Astrocyte (in vitro differentiated cells and primary cell): ENCODE measurements at regions not wholly inside any gene's neighbourhood (a gene's known extent, or its start where the extent isn't known, plus 50 kb on each side); places are given as distances from the start of the nearest gene placed in this dataset.

Experiments
- EZH2 ChIP-seq: IDR thresholded peaks from 2 replicates; pipeline ENCODE4 v1.6.1; 2012; ENCODE audit warnings: mild to moderate bottlenecking, low read length, inconsistent platforms; ENCODE audit not compliant: insufficient read depth
- TF ChIP-seq, protein P1 (sequence below): IDR thresholded peaks from 2 replicates; pipeline ENCODE4 v1.5.1; 2011; ENCODE audit warnings: low read depth, mild to moderate bottlenecking, inconsistent platforms, low read length, moderate library complexity; ENCODE audit not compliant: insufficient read depth

DNA sequence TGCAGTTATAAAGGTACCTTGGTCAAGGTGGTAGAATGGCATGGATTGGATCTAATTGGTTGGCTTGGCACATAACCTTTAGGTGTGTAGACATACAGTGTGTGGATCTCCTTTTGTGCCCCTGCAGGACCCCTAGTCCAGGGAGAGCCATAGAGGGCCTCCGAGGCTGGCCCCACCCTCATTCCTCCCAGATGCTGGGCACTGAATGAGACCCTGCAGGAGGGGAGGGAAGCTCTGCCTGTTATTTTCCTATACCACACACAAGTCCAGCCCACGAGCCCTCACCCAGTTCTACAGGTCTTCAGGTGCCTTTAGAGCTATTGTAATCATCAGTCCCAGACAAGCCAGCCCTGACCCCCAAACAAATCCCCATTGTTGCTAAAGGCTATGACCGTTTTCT lies 58.9 kb downstream of the KCNF1 start:
- TF ChIP-seq, protein P1, sequence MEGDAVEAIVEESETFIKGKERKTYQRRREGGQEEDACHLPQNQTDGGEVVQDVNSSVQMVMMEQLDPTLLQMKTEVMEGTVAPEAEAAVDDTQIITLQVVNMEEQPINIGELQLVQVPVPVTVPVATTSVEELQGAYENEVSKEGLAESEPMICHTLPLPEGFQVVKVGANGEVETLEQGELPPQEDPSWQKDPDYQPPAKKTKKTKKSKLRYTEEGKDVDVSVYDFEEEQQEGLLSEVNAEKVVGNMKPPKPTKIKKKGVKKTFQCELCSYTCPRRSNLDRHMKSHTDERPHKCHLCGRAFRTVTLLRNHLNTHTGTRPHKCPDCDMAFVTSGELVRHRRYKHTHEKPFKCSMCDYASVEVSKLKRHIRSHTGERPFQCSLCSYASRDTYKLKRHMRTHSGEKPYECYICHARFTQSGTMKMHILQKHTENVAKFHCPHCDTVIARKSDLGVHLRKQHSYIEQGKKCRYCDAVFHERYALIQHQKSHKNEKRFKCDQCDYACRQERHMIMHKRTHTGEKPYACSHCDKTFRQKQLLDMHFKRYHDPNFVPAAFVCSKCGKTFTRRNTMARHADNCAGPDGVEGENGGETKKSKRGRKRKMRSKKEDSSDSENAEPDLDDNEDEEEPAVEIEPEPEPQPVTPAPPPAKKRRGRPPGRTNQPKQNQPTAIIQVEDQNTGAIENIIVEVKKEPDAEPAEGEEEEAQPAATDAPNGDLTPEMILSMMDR = no peak
- TF ChIP-seq EZH2 = no peak
